ENCODE measurements at regions not wholly inside any gene's neighbourhood (a gene's known extent, or its start where the extent isn't known, plus 50 kb on each side); places are given as distances from the start of the nearest gene placed in this dataset.

DNA sequence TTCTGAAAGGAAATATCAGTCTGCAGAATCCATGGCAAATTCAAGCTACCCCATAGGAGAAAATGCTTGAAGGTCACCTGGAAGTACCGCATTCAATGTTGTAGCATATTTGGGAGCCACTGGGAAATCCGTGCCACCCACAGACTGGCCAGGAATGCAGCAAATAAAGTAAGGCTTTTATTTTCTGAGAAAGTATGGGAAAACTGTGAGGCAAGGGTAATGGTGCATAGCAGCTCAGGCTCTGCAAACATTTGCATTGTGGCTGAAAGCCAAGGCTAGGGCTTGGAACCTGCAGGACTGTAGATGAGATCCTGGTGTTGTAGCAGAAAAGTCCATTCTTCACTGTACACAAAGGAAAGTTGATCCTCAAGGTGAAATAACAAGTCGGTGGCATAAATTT, 450.9 kb upstream of the NR3C2 start:
- H3K4me3 ChIP-seq = no peak overlapping the region
- H3K36me3 ChIP-seq = no peaks in the 10 kb centered on the region
- TF ChIP-seq POLR2A (IDR thresholded peaks at IDR 0.05) (no peak), POLR2AphosphoS5 (IDR thresholded peaks at IDR 0.05; ENCODE audit: insufficient read depth in 1 of 2, low read depth in 1 of 2) (no peak)
- TF ChIP-seq, protein P1, sequence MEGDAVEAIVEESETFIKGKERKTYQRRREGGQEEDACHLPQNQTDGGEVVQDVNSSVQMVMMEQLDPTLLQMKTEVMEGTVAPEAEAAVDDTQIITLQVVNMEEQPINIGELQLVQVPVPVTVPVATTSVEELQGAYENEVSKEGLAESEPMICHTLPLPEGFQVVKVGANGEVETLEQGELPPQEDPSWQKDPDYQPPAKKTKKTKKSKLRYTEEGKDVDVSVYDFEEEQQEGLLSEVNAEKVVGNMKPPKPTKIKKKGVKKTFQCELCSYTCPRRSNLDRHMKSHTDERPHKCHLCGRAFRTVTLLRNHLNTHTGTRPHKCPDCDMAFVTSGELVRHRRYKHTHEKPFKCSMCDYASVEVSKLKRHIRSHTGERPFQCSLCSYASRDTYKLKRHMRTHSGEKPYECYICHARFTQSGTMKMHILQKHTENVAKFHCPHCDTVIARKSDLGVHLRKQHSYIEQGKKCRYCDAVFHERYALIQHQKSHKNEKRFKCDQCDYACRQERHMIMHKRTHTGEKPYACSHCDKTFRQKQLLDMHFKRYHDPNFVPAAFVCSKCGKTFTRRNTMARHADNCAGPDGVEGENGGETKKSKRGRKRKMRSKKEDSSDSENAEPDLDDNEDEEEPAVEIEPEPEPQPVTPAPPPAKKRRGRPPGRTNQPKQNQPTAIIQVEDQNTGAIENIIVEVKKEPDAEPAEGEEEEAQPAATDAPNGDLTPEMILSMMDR (IDR thresholded peaks at IDR 0.05) = no peak
- H3K27ac ChIP-seq = no peak overlapping the region
- H3K4me1 ChIP-seq = no peaks in the 10 kb centered on the region
- H3K27me3 ChIP-seq = no peaks in the 10 kb centered on the region
- no peak for DNase-seq (ENCODE audit: extremely low spot score in 2 of 2)
- peaks cover 4% of the 10 kb centered on the region for H3K9me3 ChIP-seq
- intact Hi-C loops (cut with DNase I) = no loop called here

DNA sequence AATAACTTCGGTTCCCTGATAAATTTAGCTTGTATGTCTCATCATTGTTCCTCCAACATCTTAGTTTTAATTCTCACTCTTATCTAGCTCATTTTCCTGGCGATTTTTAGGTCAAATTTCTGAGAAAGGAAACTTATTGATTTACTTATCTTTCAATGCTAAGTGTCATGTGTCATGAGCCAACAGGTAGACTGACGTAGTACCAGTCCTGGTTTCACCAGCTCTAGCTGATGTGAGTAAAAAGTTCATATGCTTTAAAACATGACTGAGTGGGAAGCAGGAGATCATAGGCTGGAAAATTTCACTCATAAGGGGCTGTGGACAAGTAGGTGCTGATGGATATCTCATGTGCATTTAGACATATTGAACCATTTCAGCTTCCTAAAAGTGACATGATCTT, 441.7 kb upstream of the NR3C2 start:
- TF ChIP-seq POLR2AphosphoS5 (IDR thresholded peaks at IDR 0.05; ENCODE audit: insufficient read depth in 1 of 2, low read depth in 1 of 2) = no peak
- no peak for TF ChIP-seq POLR2A (IDR thresholded peaks at IDR 0.05)
- TF ChIP-seq, protein P1 (IDR thresholded peaks at IDR 0.05) = no peak
- Histone ChIP-seq H3K36me3 (no peaks in the 10 kb centered on the region), H3K9me3 (no peaks in the 10 kb centered on the region), H3K27me3 (no peaks in the 10 kb centered on the region), H3K4me3 (no peak overlapping the region), H3K4me1 (no peaks in the 10 kb centered on the region), H3K27ac (no peak overlapping the region)
- intact Hi-C loops (cut with DNase I) = no loop called here
- DNase-seq (ENCODE audit: extremely low spot score in 2 of 2) = no peak

GRCh38 chr4:148883435-148883834, 441.2 kb upstream of the NR3C2 start:
- H3K27me3 ChIP-seq = no peaks in the 10 kb centered on the region
- intact Hi-C loops (cut with DNase I) = no loop called here
- H3K27ac ChIP-seq = no peak overlapping the region
- DNase-seq (ENCODE audit: extremely low spot score in 2 of 2) = no peak
- no peaks in the 10 kb centered on the region for H3K4me1 ChIP-seq
- TF ChIP-seq POLR2A (IDR thresholded peaks at IDR 0.05) = no peak
- TF ChIP-seq, protein P1 (IDR thresholded peaks at IDR 0.05) = no peak
- TF ChIP-seq POLR2AphosphoS5 (IDR thresholded peaks at IDR 0.05; ENCODE audit: insufficient read depth in 1 of 2, low read depth in 1 of 2) = no peak
- no peak overlapping the region for H3K4me3 ChIP-seq
- no peaks in the 10 kb centered on the region for H3K36me3 ChIP-seq
- no peaks in the 10 kb centered on the region for H3K9me3 ChIP-seq

GRCh38 chr4:148881860-148882643, 439.8 kb upstream of the NR3C2 start:
- Histone ChIP-seq H3K4me1 (no peaks in the 10 kb centered on the region), H3K9me3 (no peaks in the 10 kb centered on the region), H3K4me3 (no peak overlapping the region), H3K27ac (no peak overlapping the region), H3K27me3 (no peaks in the 10 kb centered on the region), H3K36me3 (no peaks in the 10 kb centered on the region)
- no peak for DNase-seq (ENCODE audit: extremely low spot score in 2 of 2)
- TF ChIP-seq, protein P1 (IDR thresholded peaks at IDR 0.05) = no peak
- TF ChIP-seq POLR2A (IDR thresholded peaks at IDR 0.05) = no peak
- TF ChIP-seq POLR2AphosphoS5 (IDR thresholded peaks at IDR 0.05; ENCODE audit: insufficient read depth in 1 of 2, low read depth in 1 of 2) = no peak
- intact Hi-C loops (cut with DNase I) = no loop called here

- no peak for DNase-seq (ENCODE audit: extremely low spot score in 2 of 2)
- Histone ChIP-seq H3K4me1 (no peaks in the 10 kb centered on the region), H3K9me3 (no peaks in the 10 kb centered on the region), H3K27me3 (no peaks in the 10 kb centered on the region), H3K4me3 (no peak overlapping the region), H3K36me3 (no peaks in the 10 kb centered on the region), H3K27ac (no peak overlapping the region)
- TF ChIP-seq POLR2AphosphoS5 (IDR thresholded peaks at IDR 0.05; ENCODE audit: insufficient read depth in 1 of 2, low read depth in 1 of 2) (no peak), POLR2A (IDR thresholded peaks at IDR 0.05) (no peak)
- TF ChIP-seq, protein P1 (IDR thresholded peaks at IDR 0.05) = no peak
- intact Hi-C loops (cut with DNase I) = no loop called here
Measured at GRCh38 chr4:148874331-148874730, 432.1 kb upstream of the NR3C2 start.

Data from vagina (tissue), 2 donors.